GM19438 (cell line): ENCODE measurements at regions not wholly inside any gene's neighbourhood (a gene's known extent, or its start where the extent isn't known, plus 50 kb on each side); places are given as distances from the start of the nearest gene placed in this dataset.

ENCODE experiments used
- ATAC-seq: cut with Tn5 transposase; IDR thresholded peaks from one replicate; pipeline ENCODE4 v1.9.1; 2021; ENCODE audit warnings: low read depth; ENCODE audit not compliant: unreplicated experiment

DNA sequence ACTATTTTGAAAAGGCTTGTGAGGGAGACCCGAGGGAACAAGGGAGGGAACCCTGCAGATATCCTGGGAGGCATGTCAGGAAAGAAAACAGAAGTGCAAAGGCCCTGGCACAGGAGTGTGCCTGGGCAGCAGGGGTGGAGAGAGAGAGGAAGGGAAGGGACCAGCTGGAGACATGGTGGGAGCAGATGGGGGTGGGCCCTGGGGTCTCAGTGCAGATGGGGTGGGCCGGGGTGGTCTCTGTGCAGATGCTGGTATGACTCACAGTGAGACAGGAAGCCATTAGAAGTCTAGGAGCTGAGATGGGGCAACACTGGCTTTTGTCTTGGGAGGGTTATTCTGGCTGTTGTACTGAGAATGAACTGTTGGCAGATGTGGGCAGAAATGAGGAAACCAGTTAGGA is 363.6 kb upstream of the C1orf174 start:
- ATAC-seq: no peak

GRCh38 chr1:4265836-4266235 is 365.8 kb upstream of the C1orf174 start:
- no peak for ATAC-seq

GRCh38 chr1:4267381-4268261 is 367.5 kb upstream of the C1orf174 start:
- ATAC-seq: peak; percentile 92

DNA sequence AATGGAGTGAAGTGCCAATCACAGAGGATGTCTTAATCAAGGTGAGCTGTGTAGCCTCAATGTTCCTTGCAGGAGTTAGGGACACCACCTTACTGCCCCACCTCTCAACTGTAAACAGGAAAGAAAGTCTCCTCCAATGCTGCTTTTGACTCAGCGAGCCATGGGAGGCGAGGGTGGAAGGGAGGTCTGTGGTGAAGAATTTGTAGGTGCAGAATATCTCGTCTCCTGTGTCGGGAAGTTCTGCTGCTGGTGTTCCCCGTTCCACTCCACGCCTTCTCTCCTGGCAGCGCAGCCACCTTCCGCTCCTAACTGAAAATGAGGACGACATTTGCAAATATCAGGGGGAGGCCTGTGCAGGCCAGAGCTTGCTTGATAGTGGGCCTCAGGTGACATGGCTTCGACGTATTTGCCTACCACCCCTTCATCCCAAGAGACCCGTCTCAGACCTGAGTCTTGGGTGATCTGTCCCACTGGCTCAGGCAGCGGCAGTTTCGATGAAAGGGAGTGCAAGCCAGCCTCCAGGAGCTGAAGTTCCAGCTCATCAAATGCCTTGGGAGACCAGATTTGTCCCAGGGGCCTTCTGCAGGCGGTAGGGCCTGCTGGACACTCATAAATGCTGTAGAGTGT is 368.3 kb upstream of the C1orf174 start:
- ATAC-seq: no peak

DNA sequence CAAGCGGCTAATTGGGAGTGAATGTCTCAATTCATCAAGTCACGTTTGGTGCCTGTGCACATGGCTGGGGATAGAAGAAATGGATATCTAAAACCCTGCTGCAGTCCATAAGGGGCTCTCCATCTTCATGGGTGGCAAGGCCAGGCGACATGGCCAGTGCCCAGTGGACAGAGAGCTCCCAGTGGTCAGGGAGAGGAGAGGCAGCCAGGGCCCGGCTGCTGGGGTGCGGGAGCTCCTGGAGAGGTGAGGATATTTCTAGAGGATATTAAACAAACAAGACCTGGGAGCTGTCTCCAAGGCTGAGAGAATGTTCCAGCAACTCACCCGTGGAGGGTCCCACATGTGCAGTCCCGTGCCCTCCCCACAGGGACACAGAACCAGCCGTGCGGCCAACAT is 368.8 kb upstream of the C1orf174 start:
- ATAC-seq: no peak

DNA sequence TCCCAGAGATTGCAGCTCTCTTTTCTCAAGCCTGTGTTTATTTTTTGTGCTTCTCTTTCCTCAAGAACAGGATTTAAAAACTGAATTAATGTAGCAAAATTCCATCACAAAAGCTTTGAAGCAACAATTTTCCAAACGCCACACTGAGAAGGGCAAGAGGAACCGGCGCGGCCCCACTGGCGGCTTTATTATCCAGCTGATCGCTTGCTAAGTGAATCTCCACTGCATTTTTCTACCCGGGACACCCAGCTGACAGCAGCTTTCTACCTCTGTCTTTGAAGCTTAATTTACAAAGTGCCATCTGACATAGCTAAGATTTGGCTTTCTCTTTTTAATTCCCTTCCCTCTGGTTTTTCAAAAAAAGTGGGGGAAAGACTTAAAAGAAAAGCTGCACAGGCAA is 369.3 kb upstream of the C1orf174 start:
- ATAC-seq: no peak

DNA sequence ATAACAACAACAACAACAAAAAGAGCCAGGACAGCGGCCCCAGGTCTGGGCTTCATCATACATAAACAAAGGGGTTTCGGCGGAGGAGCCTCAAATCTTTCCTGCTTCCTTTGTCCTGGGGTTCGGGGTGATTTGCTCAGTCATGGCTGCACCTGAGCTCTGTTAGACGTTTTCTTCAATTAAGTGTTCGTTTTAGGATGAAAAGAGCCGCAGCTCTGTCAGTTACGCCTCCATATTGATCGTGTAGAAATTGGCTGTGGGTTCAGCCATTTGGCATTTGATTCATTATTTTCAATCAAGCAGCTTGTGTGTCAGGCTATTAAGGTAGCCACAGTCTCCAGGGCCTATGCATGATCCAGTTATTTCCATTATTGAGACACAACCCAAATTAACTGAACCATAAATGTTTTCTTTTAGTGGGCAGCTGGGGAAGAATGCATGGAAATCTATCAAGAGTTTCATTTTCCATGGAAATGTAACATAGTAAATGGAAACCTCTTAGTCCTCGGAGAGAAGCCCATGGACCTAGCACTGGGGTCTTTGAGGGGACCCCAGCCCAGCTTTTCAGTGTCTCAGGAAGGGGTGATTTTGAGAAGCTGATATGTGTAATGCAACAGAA is 370.0 kb upstream of the C1orf174 start:
- no peak for ATAC-seq

- ATAC-seq: no peak
Observed at GRCh38 chr1:4270651-4271337, 370.7 kb upstream of the C1orf174 start.

GRCh38 chr1:4271338-4271998 is 371.4 kb upstream of the C1orf174 start:
- ATAC-seq: no peak

DNA sequence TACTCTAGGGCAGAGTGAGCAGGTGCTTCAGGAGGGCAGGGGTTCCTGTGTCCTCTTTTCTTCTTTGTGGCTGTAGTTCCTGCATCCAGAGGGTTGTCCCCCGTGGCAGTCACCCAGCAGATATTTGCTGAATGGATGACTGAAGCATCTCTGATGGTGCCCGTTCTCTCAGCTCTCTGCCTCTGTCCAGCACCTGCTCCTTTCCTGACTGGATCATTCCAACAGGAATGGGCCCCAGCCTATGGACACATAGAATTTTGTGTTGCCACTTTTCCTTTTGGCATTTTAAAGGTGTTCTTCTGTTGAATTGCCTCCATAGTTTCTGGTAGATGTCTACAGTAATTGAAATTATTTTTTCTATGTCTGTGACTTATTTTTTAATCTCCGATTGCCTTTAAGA is 372.5 kb upstream of the C1orf174 start:
- no peak for ATAC-seq

DNA sequence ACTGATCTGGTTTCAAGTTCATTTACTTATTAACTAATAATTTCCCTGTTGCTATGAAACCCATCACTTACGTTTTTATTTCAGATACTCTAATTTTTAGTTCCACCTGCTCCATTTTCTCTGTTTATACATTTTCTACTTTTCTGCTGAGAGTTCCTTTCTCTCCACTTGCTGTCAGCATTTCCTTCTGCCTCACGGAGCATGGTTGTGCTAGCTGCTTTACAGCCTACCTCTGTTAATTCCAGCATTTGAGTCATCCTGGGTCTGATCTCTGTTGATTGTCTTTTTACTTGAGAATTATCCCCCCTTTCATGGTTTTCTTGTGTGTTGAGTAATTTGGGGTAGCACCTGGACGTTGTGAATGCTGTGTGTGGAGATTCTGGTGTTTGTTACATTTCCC is 373.2 kb upstream of the C1orf174 start:
- ATAC-seq: no peak

GRCh38 chr1:4273747-4274146 is 373.7 kb upstream of the C1orf174 start:
- no peak for ATAC-seq

GRCh38 chr1:4275083-4275482 is 375.0 kb upstream of the C1orf174 start:
- ATAC-seq: no peak

- ATAC-seq: no peak
Observed at GRCh38 chr1:4276238-4276637, 376.2 kb upstream of the C1orf174 start.

- no peak for ATAC-seq
Observed at GRCh38 chr1:4277598-4277997, 376.8 kb upstream of the AJAP1 start.

- no peak for ATAC-seq
Observed at GRCh38 chr1:4284976-4285375, 369.4 kb upstream of the AJAP1 start.

DNA sequence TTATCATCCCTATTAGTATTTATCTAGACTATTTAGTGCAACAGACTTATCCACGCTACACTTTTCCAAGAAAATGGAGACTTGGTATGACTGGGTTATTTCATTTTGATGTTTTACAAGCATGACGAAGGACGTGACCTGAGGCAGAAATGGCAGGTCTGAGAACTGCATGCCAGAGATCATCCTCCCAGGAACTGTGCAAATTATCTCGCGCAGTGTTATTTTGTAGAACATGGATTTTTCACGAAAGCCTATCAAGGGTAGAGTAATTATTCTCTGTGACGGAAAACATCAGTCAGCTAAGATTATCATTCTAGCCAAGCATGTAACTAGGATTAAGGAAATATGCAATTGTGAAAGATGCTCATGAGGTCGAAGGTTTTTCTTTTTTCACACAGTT is 361.5 kb upstream of the AJAP1 start:
- no peak for ATAC-seq

- ATAC-seq: no peak
Observed at GRCh38 chr1:4298361-4299083, 355.9 kb upstream of the AJAP1 start.

DNA sequence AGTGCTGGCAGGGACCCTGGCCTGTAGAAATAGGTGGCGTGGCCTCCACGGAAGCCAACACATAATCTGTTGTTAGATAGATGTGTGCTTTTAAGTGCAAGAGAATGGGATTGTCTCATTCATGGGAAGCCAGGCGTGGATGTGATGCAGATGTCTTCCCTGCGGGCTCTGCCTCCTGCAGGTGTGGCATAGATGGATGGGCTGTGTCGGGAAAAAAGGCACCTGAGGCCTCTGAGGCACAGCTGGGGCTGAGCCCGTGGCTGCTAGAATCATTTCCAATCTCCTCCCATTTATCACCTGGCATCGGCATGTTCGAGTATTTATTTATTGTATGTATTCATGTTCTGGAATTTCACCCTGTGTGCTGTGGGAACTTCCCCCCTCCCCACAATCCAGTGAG is 353.4 kb upstream of the AJAP1 start:
- ATAC-seq: no peak

GRCh38 chr1:4303303-4303702 is 351.1 kb upstream of the AJAP1 start:
- ATAC-seq: no peak
